ENCODE measurements at regions not wholly inside any gene's neighbourhood (a gene's known extent, or its start where the extent isn't known, plus 50 kb on each side); places are given as distances from the start of the nearest gene placed in this dataset.

DNA sequence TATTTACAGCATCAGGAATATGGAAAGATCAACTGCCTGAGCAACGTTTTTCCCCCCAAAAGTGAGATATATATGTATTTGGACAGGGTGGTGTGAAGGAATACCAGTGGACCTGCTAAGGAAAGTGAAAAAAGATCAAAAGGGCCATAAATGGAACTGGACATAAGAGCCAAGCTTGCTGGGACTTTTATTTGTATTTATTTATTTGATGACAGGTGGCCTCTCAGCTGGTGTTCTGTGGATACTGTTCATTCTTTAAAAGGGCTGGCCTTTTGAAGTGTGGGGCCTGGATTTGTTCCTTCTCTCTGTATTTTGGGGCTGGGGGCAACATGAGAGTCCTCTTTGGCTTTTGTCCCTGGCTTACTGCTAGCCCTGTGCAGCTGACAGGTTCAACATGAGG is 306.6 kb upstream of the N4BP1 start:
- H3K36me3 ChIP-seq (ENCODE audit: insufficient read depth in 1 of 2, low read depth in 1 of 2): no peaks in the 10 kb centered on the region
- H3K27me3 ChIP-seq (ENCODE audit: insufficient read depth in 3 of 3, low read length in 2 of 3): peaks cover 0 to 2% (median 0%) of the 10 kb centered on the region in 3 donors
- TF ChIP-seq, protein P1, sequence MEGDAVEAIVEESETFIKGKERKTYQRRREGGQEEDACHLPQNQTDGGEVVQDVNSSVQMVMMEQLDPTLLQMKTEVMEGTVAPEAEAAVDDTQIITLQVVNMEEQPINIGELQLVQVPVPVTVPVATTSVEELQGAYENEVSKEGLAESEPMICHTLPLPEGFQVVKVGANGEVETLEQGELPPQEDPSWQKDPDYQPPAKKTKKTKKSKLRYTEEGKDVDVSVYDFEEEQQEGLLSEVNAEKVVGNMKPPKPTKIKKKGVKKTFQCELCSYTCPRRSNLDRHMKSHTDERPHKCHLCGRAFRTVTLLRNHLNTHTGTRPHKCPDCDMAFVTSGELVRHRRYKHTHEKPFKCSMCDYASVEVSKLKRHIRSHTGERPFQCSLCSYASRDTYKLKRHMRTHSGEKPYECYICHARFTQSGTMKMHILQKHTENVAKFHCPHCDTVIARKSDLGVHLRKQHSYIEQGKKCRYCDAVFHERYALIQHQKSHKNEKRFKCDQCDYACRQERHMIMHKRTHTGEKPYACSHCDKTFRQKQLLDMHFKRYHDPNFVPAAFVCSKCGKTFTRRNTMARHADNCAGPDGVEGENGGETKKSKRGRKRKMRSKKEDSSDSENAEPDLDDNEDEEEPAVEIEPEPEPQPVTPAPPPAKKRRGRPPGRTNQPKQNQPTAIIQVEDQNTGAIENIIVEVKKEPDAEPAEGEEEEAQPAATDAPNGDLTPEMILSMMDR (IDR thresholded peaks at IDR 0.05): no peak
- WGBS, 3 donors: 22 to 27% (median 25%) methylated on average over 1 of the region's 1 CpG
- intact Hi-C loops (cut with DNase I): no loop called here
- DNase-seq (no peak), ATAC-seq (no peak)
- H3K9me3 ChIP-seq: no peaks in the 10 kb centered on the region
- no peaks in the 10 kb centered on the region for H3K4me1 ChIP-seq
- H3K27ac ChIP-seq: no peak overlapping the region
- no peak overlapping the region for H3K4me3 ChIP-seq

DNA sequence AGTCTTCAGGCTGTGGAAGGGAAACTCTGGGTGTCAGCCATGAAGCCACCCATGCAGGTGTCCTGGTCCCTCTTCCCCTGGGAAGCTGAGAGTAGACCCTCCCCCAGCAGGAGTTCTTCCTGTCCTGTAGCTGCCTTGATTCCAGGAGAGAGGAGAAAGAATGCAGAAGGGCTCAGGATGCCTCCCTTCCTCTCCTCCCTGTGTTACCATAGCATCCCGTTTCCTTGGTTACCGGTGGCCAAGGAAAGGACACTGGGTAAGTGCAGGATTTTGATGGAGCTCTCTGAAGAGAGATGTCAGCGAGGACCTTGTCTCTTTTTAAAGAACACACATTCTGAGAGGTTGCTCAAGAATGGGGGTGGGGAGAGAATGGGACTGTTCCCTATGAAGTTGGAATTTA is 304.1 kb upstream of the N4BP1 start:
- intact Hi-C loops (cut with DNase I): no loop called here
- H3K27me3 ChIP-seq (ENCODE audit: insufficient read depth in 3 of 3, low read length in 2 of 3): peaks cover 0 to under 1% (median 0%) of the 10 kb centered on the region in 3 donors
- no peak for ATAC-seq
- H3K36me3 ChIP-seq (ENCODE audit: insufficient read depth in 1 of 2, low read depth in 1 of 2): no peaks in the 10 kb centered on the region
- 65 to 71% (median 68%) methylated on average over 3 of the region's 3 CpGs for WGBS, 3 donors
- TF ChIP-seq, protein P1 (IDR thresholded peaks at IDR 0.05): no peak
- no peak overlapping the region for H3K27ac ChIP-seq
- H3K4me3 ChIP-seq: no peak overlapping the region
- H3K9me3 ChIP-seq: no peaks in the 10 kb centered on the region
- no peak for DNase-seq
- no peaks in the 10 kb centered on the region for H3K4me1 ChIP-seq

DNA sequence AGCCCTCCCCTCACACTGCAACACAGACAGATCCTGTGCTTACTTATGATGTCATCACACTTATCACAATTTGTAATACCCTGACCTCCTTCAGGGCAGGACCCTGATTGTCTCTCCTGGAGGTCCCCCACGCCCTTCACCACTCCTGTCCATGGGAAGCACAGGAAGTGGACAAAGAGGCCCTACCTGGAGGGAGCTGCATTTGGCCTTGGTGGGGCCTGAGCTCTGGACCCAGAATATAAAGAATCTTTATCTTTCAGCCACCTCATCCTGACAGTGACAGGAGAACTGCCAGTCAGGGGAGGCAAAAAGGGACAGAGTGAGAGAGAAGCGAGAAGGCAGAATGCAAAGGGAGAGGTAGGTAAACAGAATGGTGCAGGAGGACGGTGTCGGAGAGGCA is 303.4 kb upstream of the N4BP1 start:
- intact Hi-C loops (cut with DNase I): no loop called here
- no peaks in the 10 kb centered on the region for H3K27me3 ChIP-seq (ENCODE audit: insufficient read depth in 3 of 3, low read length in 2 of 3)
- H3K9me3 ChIP-seq: no peaks in the 10 kb centered on the region
- ATAC-seq (no peak), DNase-seq (no peak)
- TF ChIP-seq, protein P1 (IDR thresholded peaks at IDR 0.05): no peak
- H3K27ac ChIP-seq: no peak overlapping the region
- 70 to 77% (median 72%) methylated on average over 4 of the region's 4 CpGs for WGBS, 3 donors
- no peaks in the 10 kb centered on the region for H3K36me3 ChIP-seq (ENCODE audit: insufficient read depth in 1 of 2, low read depth in 1 of 2)
- no peaks in the 10 kb centered on the region for H3K4me1 ChIP-seq
- no peak overlapping the region for H3K4me3 ChIP-seq

DNA sequence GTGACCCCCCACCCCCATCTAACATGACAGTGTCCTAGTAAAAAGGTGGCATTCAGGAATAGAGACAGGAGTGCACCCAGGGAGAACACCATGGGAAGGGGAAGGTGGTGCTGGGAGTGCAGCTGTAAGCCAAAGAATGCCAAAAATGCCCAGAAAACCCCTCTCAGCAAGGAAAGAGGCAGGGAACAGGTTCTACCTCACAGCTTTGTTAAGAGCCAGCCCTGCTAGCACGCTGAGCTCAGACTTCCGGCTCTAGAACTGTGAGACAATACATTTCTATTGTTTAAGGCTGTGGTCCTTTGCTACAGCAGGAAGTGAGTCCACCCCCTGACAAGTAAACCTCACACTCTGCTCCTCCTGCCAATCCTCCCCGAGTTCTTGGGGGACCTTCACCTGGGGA is 302.4 kb upstream of the N4BP1 start:
- TF ChIP-seq, protein P1 (IDR thresholded peaks at IDR 0.05): no peak
- intact Hi-C loops (cut with DNase I): no loop called here
- Histone ChIP-seq H3K27ac (no peak overlapping the region), H3K36me3 (ENCODE audit: insufficient read depth in 1 of 2, low read depth in 1 of 2) (no peaks in the 10 kb centered on the region), H3K4me3 (no peak overlapping the region), H3K9me3 (no peaks in the 10 kb centered on the region), H3K27me3 (ENCODE audit: insufficient read depth in 3 of 3, low read length in 2 of 3) (no peaks in the 10 kb centered on the region), H3K4me1 (no peaks in the 10 kb centered on the region)
- 33 to 47% (median 37%) methylated on average over 3 of the region's 3 CpGs for WGBS, 3 donors
- DNase-seq (no peak), ATAC-seq (no peak)

GRCh38 chr16:48911700-48912099 is 301.7 kb upstream of the N4BP1 start:
- no peaks in the 10 kb centered on the region for H3K36me3 ChIP-seq (ENCODE audit: insufficient read depth in 1 of 2, low read depth in 1 of 2)
- ATAC-seq (no peak), DNase-seq (no peak)
- 34 to 45% (median 39%) methylated on average over 5 of the region's 5 CpGs for WGBS, 3 donors
- H3K27ac ChIP-seq: no peak overlapping the region
- TF ChIP-seq, protein P1 (IDR thresholded peaks at IDR 0.05): no peak
- intact Hi-C loops (cut with DNase I): no loop called here
- no peaks in the 10 kb centered on the region for H3K4me1 ChIP-seq
- no peaks in the 10 kb centered on the region for H3K27me3 ChIP-seq (ENCODE audit: insufficient read depth in 3 of 3, low read length in 2 of 3)
- no peak overlapping the region for H3K4me3 ChIP-seq
- H3K9me3 ChIP-seq: no peaks in the 10 kb centered on the region

All from psoas muscle (tissue), 7 donors.